SJCRH30 (cell line): ENCODE measurements at regions not wholly inside any gene's neighbourhood (a gene's known extent, or its start where the extent isn't known, plus 50 kb on each side); places are given as distances from the start of the nearest gene placed in this dataset.
A peak's percentile ranks its signal among the peaks of the same experiment; 100 is the strongest.

Experiments
- DNase-seq, 2 experiments: peaks; one replicate each; pipeline ENCODE4 v3.0.0-alpha.2; 2015 to 2020
- H3K27ac ChIP-seq: fragments of 250-450 bp; sonication (Bioruptor Pico); 2 replicates; pipeline ENCODE4 v1.5.1; 2020; ENCODE audit warnings: mild to moderate bottlenecking, moderate library complexity
- H3K27me3 ChIP-seq: fragments of 250-450 bp; sonication (Bioruptor Pico); 2 replicates; pipeline ENCODE4 v1.5.1; 2020; ENCODE audit warnings: mild to moderate bottlenecking, moderate library complexity
- H3K36me3 ChIP-seq: fragments of 250-450 bp; sonication (Bioruptor Pico); 2 replicates; pipeline ENCODE4 v1.5.1; 2020; ENCODE audit warnings: mild to moderate bottlenecking, moderate library complexity
- H3K4me1 ChIP-seq: fragments of 250-450 bp; sonication (Bioruptor Pico); 2 replicates; pipeline ENCODE4 v1.5.1; 2020; ENCODE audit warnings: mild to moderate bottlenecking, moderate library complexity
- H3K4me3 ChIP-seq: fragments of 250-450 bp; sonication (Bioruptor Pico); 2 replicates; pipeline ENCODE4 v1.5.1; 2020; ENCODE audit warnings: mild to moderate bottlenecking, moderate library complexity
- H3K9me3 ChIP-seq: fragments of 250-450 bp; sonication (Bioruptor Pico); replicated peaks from 2 replicates; pipeline ENCODE4 v1.5.1; 2020; ENCODE audit warnings: mild to moderate bottlenecking, moderate library complexity

DNA sequence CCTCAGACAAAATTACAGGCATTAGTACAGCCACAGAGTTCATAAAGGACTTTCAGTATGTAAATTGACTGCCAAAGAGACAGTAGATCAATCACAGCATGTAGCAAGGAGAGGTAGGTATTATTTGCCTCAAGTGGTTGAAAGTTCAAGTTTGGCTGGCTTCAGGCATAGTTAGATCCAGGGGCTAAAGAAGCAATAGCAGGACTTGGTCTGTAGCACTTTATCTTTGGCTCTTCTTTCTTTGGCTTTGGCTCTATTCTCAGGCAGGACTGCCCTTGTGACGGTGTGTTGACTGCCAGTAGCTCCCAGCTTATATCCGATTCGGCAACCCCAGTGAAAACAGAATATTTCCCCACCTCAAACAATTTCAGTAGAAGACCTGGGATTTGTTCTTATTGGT, 346.0 kb upstream of the TBX3 start:
- H3K27ac ChIP-seq: no peak overlapping the region
- H3K4me3 ChIP-seq: no peak overlapping the region
- no peaks in the 10 kb centered on the region for H3K9me3 ChIP-seq
- H3K36me3 ChIP-seq: no peaks in the 10 kb centered on the region
- DNase-seq: no peak
- H3K27me3 ChIP-seq: no peaks in the 10 kb centered on the region
- H3K4me1 ChIP-seq: no peaks in the 10 kb centered on the region

DNA sequence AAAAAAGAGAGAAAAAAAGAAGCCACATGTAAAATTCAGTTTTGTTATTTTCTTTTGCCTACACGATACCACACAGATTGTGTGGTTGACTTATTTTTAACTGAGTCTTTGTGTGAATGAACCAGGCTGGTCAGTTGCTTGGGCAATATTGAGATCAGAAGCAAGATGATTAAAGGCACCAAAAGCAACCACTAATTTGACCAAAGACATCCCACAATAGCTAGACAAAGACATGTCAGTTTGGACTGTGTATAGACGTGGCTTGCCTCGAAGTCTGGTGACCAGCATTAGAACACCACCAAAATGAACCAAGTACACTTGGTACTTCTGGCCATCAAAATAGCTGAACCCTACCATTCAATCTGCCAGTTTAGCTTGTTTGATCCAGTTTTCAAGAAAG, 340.6 kb upstream of the TBX3 start:
- H3K27me3 ChIP-seq: no peaks in the 10 kb centered on the region
- no peak overlapping the region for H3K27ac ChIP-seq
- H3K9me3 ChIP-seq: no peaks in the 10 kb centered on the region
- DNase-seq: no peak
- no peaks in the 10 kb centered on the region for H3K4me1 ChIP-seq
- no peak overlapping the region for H3K4me3 ChIP-seq
- H3K36me3 ChIP-seq: no peaks in the 10 kb centered on the region

DNA sequence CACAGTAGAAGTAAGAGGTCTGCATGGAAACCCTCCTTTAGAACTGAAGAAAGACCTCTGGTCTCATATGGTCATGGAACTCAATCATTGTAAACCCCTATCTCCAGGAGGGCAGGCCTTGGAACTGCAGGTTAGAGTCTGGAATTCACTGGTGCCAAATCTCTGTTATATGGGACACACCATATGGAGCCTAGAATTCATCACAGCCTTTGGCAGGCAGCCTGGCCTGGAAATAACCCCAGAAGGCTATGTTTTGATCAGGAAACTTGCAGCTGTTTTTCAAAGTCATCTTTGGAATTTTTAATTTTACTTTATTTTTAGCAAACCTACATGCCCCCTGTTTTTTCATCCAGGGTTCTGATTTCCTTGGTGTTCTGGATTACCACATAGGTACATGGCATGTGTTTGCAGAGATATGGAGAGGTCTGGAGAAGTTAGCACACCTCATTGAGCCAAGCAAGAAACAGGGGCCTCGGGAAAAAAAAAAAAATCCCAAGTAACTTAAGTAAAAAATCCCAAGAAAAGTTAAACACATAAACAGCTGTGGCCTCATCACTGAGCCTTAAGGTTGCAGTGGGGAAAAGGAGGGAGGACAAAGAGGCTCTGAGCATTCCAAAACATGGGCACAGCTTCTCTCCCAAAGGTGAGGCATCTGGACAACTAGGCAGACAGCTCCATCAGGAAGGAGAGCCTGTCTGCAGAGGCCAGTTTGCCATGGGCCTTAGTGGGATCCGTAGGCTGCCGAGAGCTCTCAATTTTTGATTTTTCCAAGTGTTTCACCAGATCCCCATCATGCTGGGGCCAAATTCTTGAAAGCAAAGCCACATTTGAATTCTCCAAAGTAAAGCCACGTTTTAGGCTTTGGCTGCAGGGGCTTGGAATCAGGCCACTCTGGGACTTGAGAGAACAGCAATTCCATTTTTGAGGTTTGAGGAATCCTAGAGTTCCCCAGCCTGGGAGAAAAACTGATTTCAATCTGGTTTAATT, 339.6 kb upstream of the TBX3 start:
- Histone ChIP-seq H3K9me3 (no peaks in the 10 kb centered on the region), H3K27me3 (no peaks in the 10 kb centered on the region), H3K4me1 (no peaks in the 10 kb centered on the region), H3K4me3 (no peak overlapping the region), H3K36me3 (no peaks in the 10 kb centered on the region), H3K27ac (no peak overlapping the region)
- DNase-seq: peak in 1 of 2 experiments; percentile 13

DNA sequence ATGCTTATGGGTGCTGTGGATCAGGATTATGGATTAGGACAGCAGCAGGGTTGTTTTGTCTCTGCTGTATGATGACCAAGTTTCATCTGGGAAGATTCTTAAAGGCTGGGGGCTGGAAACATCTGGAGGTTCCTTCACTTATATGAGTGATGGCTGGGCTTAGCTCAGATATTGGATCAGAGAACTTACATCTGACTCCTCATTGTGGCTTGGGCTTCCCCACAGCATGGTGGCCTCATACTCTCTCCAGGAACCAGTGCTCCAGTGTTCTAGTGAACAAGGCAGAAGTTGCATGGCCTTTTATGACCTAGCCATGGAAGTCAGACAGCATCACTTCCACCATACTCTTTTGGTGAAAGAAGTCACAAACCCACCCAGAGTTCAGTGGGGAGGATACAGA, 336.1 kb upstream of the TBX3 start:
- H3K4me3 ChIP-seq: no peak overlapping the region
- H3K27ac ChIP-seq: no peak overlapping the region
- DNase-seq: no peak
- no peaks in the 10 kb centered on the region for H3K4me1 ChIP-seq
- no peaks in the 10 kb centered on the region for H3K9me3 ChIP-seq
- no peaks in the 10 kb centered on the region for H3K27me3 ChIP-seq
- no peaks in the 10 kb centered on the region for H3K36me3 ChIP-seq

DNA sequence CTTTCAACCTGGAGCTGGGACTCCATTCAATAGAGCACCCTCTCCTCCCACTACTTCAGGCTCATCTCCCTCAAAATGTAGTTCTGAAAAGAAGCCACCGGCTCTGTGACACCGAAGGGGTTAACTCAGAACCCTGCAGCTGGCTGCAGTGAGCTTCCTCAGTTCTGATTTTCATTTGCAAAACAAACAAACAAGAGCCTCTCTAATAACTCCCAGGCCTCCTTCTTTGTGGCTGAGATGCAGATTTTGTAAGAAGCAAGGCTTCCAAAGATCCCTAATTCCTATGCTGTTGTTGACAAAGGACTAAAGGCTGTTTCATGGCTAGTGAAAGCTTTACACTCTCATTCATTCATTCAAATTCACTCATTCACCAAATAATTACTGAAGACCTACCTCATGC, 333.4 kb upstream of the TBX3 start:
- Histone ChIP-seq H3K27me3 (no peaks in the 10 kb centered on the region), H3K4me1 (no peaks in the 10 kb centered on the region), H3K36me3 (no peaks in the 10 kb centered on the region), H3K9me3 (no peaks in the 10 kb centered on the region), H3K4me3 (no peak overlapping the region), H3K27ac (no peak overlapping the region)
- no peak for DNase-seq

DNA sequence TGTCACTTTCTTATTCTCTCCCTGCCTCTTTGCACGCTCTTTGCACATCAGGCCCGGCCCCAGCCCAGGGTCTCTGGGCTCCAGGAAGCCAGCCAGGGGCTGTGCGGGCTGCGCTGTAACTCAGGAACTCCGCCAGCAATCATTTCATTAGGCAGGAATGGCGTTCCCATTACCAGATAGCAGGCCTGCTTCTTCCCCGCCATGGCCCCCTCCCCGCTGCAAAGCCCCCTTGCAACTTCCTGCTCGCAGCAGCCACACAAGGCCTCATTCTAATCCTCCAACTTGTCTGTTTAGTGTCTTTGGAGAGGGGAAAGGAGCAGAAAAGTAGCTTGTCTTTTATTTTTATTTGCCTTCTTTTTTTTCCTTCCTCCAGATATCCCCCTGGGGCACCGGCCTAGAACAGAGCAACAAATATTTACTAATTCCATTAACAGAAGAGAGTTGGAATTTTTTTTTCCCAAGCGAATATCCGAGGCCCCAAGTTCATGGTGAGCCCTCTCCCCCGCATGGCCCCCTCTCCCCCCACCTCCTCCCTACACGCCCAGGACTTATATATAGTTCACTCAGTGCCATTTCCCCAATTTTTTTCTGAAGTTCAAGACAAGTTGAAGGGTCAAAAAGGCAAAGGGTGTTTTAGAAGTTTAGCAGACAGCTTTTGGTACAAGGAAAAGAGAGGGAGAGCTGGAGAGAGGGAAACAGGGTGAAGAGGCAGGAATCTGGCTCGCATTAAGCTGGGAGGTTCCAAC, 329.4 kb upstream of the TBX3 start:
- no peak overlapping the region for H3K27ac ChIP-seq
- no peaks in the 10 kb centered on the region for H3K27me3 ChIP-seq
- no peak overlapping the region for H3K4me3 ChIP-seq
- H3K9me3 ChIP-seq: no peaks in the 10 kb centered on the region
- no peaks in the 10 kb centered on the region for H3K4me1 ChIP-seq
- DNase-seq: no peak
- H3K36me3 ChIP-seq: no peaks in the 10 kb centered on the region

DNA sequence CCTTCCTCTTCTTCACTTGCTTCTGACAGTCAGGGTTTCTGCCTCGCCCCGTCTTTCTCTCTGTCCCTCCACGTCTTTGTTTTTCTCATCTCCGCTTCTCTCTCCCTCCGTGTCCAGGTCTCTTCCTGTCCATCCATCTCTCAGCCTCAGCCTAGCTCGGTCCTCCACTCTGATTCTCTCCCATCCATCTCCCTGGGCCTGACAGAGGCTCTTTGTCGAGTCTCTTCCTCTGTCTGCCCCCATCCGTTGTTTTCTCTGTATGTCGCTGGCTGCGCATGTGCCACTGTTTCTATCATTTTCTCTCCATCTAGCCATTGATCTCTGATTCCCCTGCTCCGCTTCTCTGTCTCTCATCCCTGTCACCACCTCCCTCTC, 328.9 kb upstream of the TBX3 start:
- no peak for DNase-seq
- no peaks in the 10 kb centered on the region for H3K9me3 ChIP-seq
- H3K27ac ChIP-seq: no peak overlapping the region
- no peaks in the 10 kb centered on the region for H3K36me3 ChIP-seq
- no peak overlapping the region for H3K4me3 ChIP-seq
- no peaks in the 10 kb centered on the region for H3K4me1 ChIP-seq
- H3K27me3 ChIP-seq: no peaks in the 10 kb centered on the region

DNA sequence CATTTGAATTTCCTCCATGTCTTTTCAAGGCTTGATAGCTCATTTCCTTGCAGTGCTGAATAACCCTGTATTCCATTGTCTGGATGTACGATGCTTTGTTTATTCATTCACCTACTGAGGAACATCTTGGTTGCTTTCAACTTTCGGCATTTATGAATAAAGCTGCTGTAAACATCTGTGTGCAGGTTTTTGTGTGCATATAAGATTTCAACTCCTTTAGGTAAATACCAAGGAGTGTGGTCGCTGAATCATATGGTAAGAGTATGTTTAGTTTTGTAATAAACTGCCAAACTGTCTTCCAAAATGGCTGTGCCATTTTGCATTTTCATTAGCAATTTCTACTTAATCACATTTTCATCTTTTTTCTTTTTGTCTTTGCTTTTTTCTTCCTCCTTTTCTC, 327.7 kb upstream of the TBX3 start:
- Histone ChIP-seq H3K4me3 (no peak overlapping the region), H3K9me3 (no peaks in the 10 kb centered on the region), H3K27ac (no peak overlapping the region), H3K36me3 (no peaks in the 10 kb centered on the region), H3K4me1 (no peaks in the 10 kb centered on the region), H3K27me3 (no peaks in the 10 kb centered on the region)
- no peak for DNase-seq

DNA sequence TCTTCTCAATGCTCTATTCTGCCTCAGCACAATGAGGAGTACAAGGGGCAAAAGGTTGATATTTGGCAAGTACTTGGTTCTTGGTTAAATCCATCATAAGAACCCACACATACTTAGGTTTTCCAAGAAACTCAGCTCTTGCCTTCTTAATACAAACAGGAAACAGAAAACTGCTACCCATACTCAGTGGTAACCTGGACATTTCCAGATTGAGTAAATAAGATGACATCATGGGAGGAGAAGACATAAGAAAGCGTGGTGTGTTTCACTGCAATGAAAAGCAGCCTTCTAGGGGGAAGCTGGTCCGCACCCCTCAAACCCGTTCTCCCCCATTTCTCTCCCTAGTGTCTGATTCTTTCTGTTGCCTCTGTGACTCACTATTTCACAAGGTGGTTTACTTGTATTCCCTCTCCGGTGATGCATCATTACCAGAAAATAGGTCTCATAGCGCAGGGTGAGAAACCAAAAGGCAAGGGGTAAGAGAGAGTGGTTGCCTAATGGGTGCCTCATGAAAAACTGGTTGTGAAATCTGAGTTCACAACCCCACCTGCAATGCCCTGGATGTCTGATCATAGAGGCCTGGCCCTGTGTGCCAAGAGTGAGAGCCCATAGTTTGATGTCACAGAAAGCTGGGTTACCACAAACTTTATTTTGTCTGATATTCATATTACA, 326.5 kb upstream of the TBX3 start:
- no peak overlapping the region for H3K4me3 ChIP-seq
- no peaks in the 10 kb centered on the region for H3K4me1 ChIP-seq
- H3K27ac ChIP-seq: no peak overlapping the region
- DNase-seq: no peak
- no peaks in the 10 kb centered on the region for H3K27me3 ChIP-seq
- no peaks in the 10 kb centered on the region for H3K9me3 ChIP-seq
- H3K36me3 ChIP-seq: no peaks in the 10 kb centered on the region

DNA sequence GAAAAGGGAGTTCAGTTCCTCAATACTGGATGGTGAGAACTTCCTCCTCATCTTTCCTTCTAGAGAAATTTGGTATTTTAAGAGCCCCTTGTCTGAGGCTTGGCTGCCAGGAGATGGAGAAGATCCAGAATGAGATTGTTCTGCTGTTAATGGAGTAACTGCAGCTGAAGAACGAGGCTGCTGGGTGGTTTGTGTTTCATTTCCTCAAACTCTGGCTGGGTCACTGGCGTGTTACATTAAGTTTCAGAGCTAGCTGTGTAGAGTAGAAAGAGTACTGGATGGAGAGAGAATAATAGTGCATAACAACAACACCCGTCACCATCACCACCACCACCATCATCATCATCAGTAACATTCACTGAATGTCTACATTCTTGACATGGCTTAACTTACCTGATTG, 325.0 kb upstream of the TBX3 start:
- DNase-seq: no peak
- H3K9me3 ChIP-seq: no peaks in the 10 kb centered on the region
- no peaks in the 10 kb centered on the region for H3K27me3 ChIP-seq
- no peak overlapping the region for H3K4me3 ChIP-seq
- no peaks in the 10 kb centered on the region for H3K36me3 ChIP-seq
- no peaks in the 10 kb centered on the region for H3K4me1 ChIP-seq
- H3K27ac ChIP-seq: no peak overlapping the region

DNA sequence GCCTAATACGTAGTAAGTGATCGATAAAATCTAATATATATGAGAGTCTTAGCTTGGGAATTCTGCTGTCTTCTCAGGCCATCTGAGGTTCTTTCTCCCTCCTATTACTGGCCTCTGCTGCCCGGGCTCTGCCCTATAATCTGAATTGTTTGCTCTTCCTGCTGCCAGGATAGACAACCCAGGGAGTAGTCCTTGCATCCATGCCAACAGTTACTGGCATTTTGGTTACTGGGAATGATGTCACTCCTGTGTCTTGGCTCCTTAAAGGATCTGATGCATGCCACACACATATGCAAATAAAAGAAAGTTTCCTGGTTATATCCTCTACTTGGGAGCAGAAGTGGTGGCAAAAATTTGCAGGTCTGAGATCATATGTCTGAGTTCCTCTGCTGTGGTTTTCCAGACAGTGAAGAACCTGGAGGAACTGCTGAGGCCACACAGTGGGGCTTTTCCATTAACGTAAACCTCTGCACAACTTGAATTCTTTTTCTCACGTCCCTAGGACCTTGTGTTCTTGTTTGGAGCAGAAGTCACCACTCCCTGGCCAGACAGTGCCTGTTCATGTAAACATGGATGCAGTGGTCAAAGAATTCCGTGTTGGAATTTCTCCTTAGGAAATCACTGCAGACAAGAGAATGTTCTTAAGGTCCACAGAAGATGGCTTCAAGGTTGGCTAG, 320.6 kb upstream of the TBX3 start:
- Histone ChIP-seq H3K27ac (no peak overlapping the region), H3K9me3 (no peaks in the 10 kb centered on the region), H3K4me3 (no peak overlapping the region), H3K27me3 (no peaks in the 10 kb centered on the region), H3K36me3 (no peaks in the 10 kb centered on the region), H3K4me1 (no peaks in the 10 kb centered on the region)
- no peak for DNase-seq

DNA sequence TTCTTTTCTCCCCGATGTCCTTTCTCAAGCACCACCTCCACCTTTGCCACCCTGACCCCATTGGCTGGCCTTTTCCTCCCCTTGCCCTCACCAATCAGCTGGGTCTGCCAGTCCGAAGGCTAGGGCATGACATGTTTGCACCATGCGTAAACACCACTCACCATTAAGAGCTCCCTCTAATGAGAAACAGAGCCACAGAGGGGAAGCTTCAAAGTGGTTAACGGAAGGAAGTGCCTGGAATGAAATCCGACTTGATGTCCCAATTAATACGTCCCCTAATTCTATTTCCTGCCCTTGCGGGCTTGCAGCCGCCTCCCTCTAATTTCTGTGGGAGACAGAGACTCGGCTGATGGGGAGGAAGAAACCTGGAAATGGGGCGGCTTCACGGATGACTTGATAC, 318.5 kb upstream of the TBX3 start:
- Histone ChIP-seq H3K36me3 (no peaks in the 10 kb centered on the region), H3K4me3 (no peak overlapping the region), H3K9me3 (no peaks in the 10 kb centered on the region), H3K27me3 (no peaks in the 10 kb centered on the region), H3K27ac (no peak overlapping the region), H3K4me1 (no peaks in the 10 kb centered on the region)
- DNase-seq: no peak

DNA sequence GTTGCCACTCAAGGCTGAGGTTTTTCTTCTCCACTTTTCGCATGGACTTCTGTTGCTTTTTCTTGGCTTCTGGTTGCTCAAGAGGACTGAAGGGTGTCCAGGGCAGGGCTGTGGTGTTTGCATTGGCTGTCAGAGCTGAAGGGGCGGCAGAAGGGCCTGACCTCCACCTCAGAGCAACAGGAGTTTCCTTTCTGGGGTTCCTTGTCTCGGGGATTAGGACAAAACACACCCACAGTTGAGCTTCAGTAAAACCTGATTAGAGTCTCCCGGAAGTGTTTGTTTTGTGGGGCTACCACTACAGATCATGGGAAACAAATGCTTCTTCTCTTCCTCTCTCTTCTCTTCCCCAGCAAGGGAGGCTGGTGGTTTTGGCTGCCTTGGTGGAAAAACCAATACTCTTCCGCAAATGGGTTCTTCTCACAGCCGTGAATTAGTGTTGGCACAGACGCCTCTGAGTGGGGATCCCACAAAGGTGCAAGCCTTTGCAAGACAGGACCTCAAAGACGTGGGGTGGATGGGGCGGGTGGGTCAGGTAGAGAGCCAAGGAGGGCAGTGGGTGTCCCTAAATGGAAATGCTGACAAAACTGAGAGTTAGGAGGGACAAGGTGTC, 317.7 kb upstream of the TBX3 start:
- DNase-seq: no peak
- Histone ChIP-seq H3K36me3 (no peaks in the 10 kb centered on the region), H3K27ac (no peak overlapping the region), H3K4me1 (no peaks in the 10 kb centered on the region), H3K4me3 (no peak overlapping the region), H3K9me3 (no peaks in the 10 kb centered on the region), H3K27me3 (no peaks in the 10 kb centered on the region)

DNA sequence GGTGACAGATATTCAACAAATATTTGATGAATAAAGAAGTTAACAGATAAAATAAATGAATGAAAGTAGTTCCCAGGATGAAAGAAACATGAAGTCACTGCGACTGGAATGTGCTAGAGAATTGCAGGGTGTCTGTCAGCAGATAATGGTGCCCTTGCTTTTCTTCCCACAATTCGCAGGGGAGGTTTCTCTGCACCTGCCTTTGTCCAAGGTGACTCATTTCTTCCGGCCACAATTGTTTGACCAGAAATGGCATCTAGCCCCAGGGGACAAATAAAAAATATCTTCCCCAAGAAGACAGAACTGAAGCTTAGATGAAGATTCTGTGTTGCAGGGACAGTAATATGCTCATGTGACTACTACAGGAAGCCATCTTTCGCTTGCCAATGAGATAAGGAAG, 316.1 kb upstream of the TBX3 start:
- peak in 1 of 2 experiments; percentile 11 for DNase-seq
- Histone ChIP-seq H3K36me3 (no peaks in the 10 kb centered on the region), H3K27ac (no peak overlapping the region), H3K4me3 (no peak overlapping the region), H3K9me3 (no peaks in the 10 kb centered on the region), H3K4me1 (no peaks in the 10 kb centered on the region), H3K27me3 (no peaks in the 10 kb centered on the region)
